Ishikawa (cell line): ENCODE measurements at regions not wholly inside any gene's neighbourhood (a gene's known extent, or its start where the extent isn't known, plus 50 kb on each side); places are given as distances from the start of the nearest gene placed in this dataset.

Source experiments
- CEBPB ChIP-seq: IDR thresholded peaks from 2 replicates; pipeline ENCODE4 v1.6.1; 2012
- CREB1 ChIP-seq: IDR thresholded peaks from 2 replicates; pipeline ENCODE4 v1.6.1; 2012; ENCODE audit warnings: low read depth
- EGR1 ChIP-seq: IDR thresholded peaks from 2 replicates; pipeline ENCODE4 v1.6.1; 2012
- EP300 ChIP-seq: IDR thresholded peaks from 2 replicates; pipeline ENCODE4 v1.6.1; 2012; ENCODE audit warnings: borderline replicate concordance
- FOXM1 ChIP-seq: IDR thresholded peaks from 2 replicates; pipeline ENCODE4 v1.6.1; 2012; ENCODE audit warnings: low read depth, borderline replicate concordance
- MAX ChIP-seq: IDR thresholded peaks from 2 replicates; pipeline ENCODE4 v1.6.1; 2012
- NFIC ChIP-seq: IDR thresholded peaks from 2 replicates; pipeline ENCODE4 v1.6.1; 2012
- RAD21 ChIP-seq: IDR thresholded peaks from 2 replicates; pipeline ENCODE4 v1.6.1; 2012; ENCODE audit warnings: low read depth
- REST ChIP-seq: IDR thresholded peaks from 2 replicates; pipeline ENCODE4 v1.6.1; 2012; ENCODE audit warnings: low read depth, mild to moderate bottlenecking
- TAF1 ChIP-seq: IDR thresholded peaks from 2 replicates; pipeline ENCODE4 v1.6.1; 2012; ENCODE audit warnings: low read depth, mild to moderate bottlenecking
- TCF12 ChIP-seq: IDR thresholded peaks from 2 replicates; pipeline ENCODE4 v1.6.1; 2012; ENCODE audit warnings: low read depth
- TEAD4 ChIP-seq: IDR thresholded peaks from 2 replicates; pipeline ENCODE4 v1.6.1; 2012
- USF1 ChIP-seq: IDR thresholded peaks from 2 replicates; pipeline ENCODE4 v1.6.1; 2012
- YY1 ChIP-seq: IDR thresholded peaks from 2 replicates; pipeline ENCODE4 v1.6.1; 2012; ENCODE audit warnings: low read depth
- ZBTB7A ChIP-seq: IDR thresholded peaks from 2 replicates; pipeline ENCODE4 v1.6.1; 2012; ENCODE audit warnings: low read depth

- TF ChIP-seq USF1 (peak; percentile 78), CEBPB (no peak)
Observed at GRCh38 chr1:18539171-18539570, 58.4 kb downstream of the KLHDC7A start.

GRCh38 chr1:18540136-18540765 lies 59.5 kb downstream of the KLHDC7A start:
- TF ChIP-seq NFIC (no peak), EP300 (no peak), YY1 (no peak), MAX (no peak), CREB1 (no peak), CEBPB (no peak), ZBTB7A (no peak), FOXM1 (no peak), TEAD4 (no peak), REST (no peak), RAD21 (no peak), TCF12 (no peak), USF1 (no peak), EGR1 (no peak), TAF1 (no peak)

GRCh38 chr1:18541046-18541795 lies 60.5 kb downstream of the KLHDC7A start:
- TF ChIP-seq NFIC = no peak
- no peak for TF ChIP-seq USF1
- no peak for TF ChIP-seq TEAD4
- TF ChIP-seq FOXM1 = no peak
- no peak for TF ChIP-seq MAX
- TF ChIP-seq YY1 = no peak
- TF ChIP-seq TCF12 = no peak
- TF ChIP-seq CEBPB = no peak
- no peak for TF ChIP-seq REST
- TF ChIP-seq ZBTB7A = no peak
- TF ChIP-seq RAD21 = no peak
- no peak for TF ChIP-seq EGR1
- TF ChIP-seq EP300 = no peak
- TF ChIP-seq CREB1 = no peak

- TF ChIP-seq YY1 (no peak), EP300 (no peak), RAD21 (no peak), ZBTB7A (no peak), TCF12 (no peak)
Observed at GRCh38 chr1:18542351-18542750, 61.6 kb downstream of the KLHDC7A start.

GRCh38 chr1:18546026-18546425 lies 65.3 kb downstream of the KLHDC7A start:
- no peak for TF ChIP-seq TAF1
- no peak for TF ChIP-seq EGR1
- TF ChIP-seq TCF12 = no peak
- no peak for TF ChIP-seq USF1
- TF ChIP-seq RAD21 = no peak
- TF ChIP-seq CEBPB = no peak

- no peak for TF ChIP-seq EGR1
Observed at GRCh38 chr1:18547460-18547859, 66.7 kb downstream of the KLHDC7A start.
